Small intestine (tissue), 7 donors: ENCODE measurements at regions not wholly inside any gene's neighbourhood (a gene's known extent, or its start where the extent isn't known, plus 50 kb on each side); places are given as distances from the start of the nearest gene placed in this dataset.

ENCODE experiments used
- DNase-seq, 2 donors: peaks; one replicate each; pipeline versions ENCODE4 v3.0.0 to v3.0.0-alpha.2; 2013
- FAIRE-seq: peaks from 2 replicates; lab custom pipeline; 2012; peaks lifted over from hg19 to GRCh38; lab: Jason Lieb, UNC
- H3K27ac ChIP-seq, 3 donors: one replicate each; pipeline ENCODE4 v1.5.1; 2013; ENCODE audit warnings: low read length in 2 of 3, mild to moderate bottlenecking in 2 of 3, control low read depth in 1 of 3, inconsistent platforms in 1 of 3, low read depth in 1 of 3, moderate library complexity in 1 of 3
- H3K27me3 ChIP-seq, 3 donors: one replicate each; pipeline ENCODE4 v1.6.1; 2013; ENCODE audit warnings: low read length in 3 of 3, inconsistent platforms in 1 of 3; ENCODE audit not compliant: control insufficient read depth in 3 of 3, insufficient read depth in 3 of 3
- H3K36me3 ChIP-seq, 3 donors: one replicate each; pipeline ENCODE4 v1.6.1; 2013; ENCODE audit warnings: low read length in 3 of 3, inconsistent platforms in 1 of 3, low read depth in 1 of 3, mild to moderate bottlenecking in 1 of 3, moderate library complexity in 1 of 3; ENCODE audit not compliant: control insufficient read depth in 3 of 3, insufficient read depth in 2 of 3
- H3K4me1 ChIP-seq, 3 donors: one replicate each; pipeline ENCODE4 v1.6.1; 2013; ENCODE audit warnings: low read length in 2 of 3, inconsistent platforms in 1 of 3, low read depth in 1 of 3, mild to moderate bottlenecking in 1 of 3, moderate library complexity in 1 of 3; ENCODE audit not compliant: control insufficient read depth in 3 of 3, insufficient read depth in 2 of 3
- H3K4me3 ChIP-seq, 3 donors: one replicate each; pipeline ENCODE4 v1.5.1; 2013; ENCODE audit warnings: low read length in 3 of 3, control low read depth in 1 of 3, inconsistent platforms in 1 of 3, low read depth in 1 of 3, mild to moderate bottlenecking in 1 of 3, moderate library complexity in 1 of 3
- H3K9me3 ChIP-seq, 2 donors: one replicate each; pipeline ENCODE4 v1.6.1; 2013; ENCODE audit warnings: low read depth in 1 of 2, low read length in 1 of 2; ENCODE audit not compliant: control insufficient read depth in 2 of 2, insufficient read depth in 1 of 2
- WGBS, 3 donors: extraction: QIAGEN DNeasy Blood & Tissue Kit; methylation state at CpG; one replicate each; pipeline ENCODE4 v1.1.7; 2013; 5-methylcytosine and 5-hydroxymethylcytosine counted together
- donor health status: healthy with polysubstance abuse.
- donor health status: control.
- donor health status: control.
- donor health status: Bipolar disorder and iron deficiency.
- donor health status: healthy.

- Histone ChIP-seq H3K9me3 (no peaks in the 10 kb centered on the region), H3K4me3 (no peak overlapping the region), H3K27ac (no peak overlapping the region), H3K27me3 (peaks cover 0 to 2% (median 0%) of the 10 kb centered on the region in 3 donors), H3K36me3 (no peaks in the 10 kb centered on the region), H3K4me1 (no peaks in the 10 kb centered on the region)
- WGBS, 3 donors, result 51 to 69% (median 60%) methylated on average over 3 of the region's 3 CpGs
- FAIRE-seq, result no peak
- no peak for DNase-seq
Observed at GRCh38 chr14:36054353-36055051, 122.0 kb downstream of the PTCSC3 start.

- H3K4me3 ChIP-seq, result no peak overlapping the region
- 75 to 88% (median 77%) methylated on average over 3 of the region's 3 CpGs for WGBS, 3 donors
Observed at GRCh38 chr14:36052681-36053080, 123.8 kb downstream of the PTCSC3 start.

GRCh38 chr14:36052063-36052462 lies 124.5 kb downstream of the PTCSC3 start:
- Histone ChIP-seq H3K4me3 (no peak overlapping the region), H3K27me3 (no peaks in the 10 kb centered on the region), H3K36me3 (no peaks in the 10 kb centered on the region), H3K9me3 (no peaks in the 10 kb centered on the region), H3K27ac (no peak overlapping the region), H3K4me1 (no peaks in the 10 kb centered on the region)
- DNase-seq, result no peak
- 55 to 68% (median 61%) methylated on average over 1 of the region's 1 CpG for WGBS, 3 donors
- FAIRE-seq, result no peak

More at GRCh38 chr14:36052681-36053080, 123.8 kb downstream of the PTCSC3 start:
- Histone ChIP-seq H3K9me3 (no peaks in the 10 kb centered on the region), H3K27ac (no peak overlapping the region), H3K36me3 (no peaks in the 10 kb centered on the region), H3K27me3 (no peaks in the 10 kb centered on the region), H3K4me1 (no peaks in the 10 kb centered on the region)
- FAIRE-seq, result no peak
- DNase-seq, result no peak

- Histone ChIP-seq H3K4me3 (no peak overlapping the region), H3K9me3 (no peaks in the 10 kb centered on the region), H3K4me1 (no peaks in the 10 kb centered on the region), H3K27me3 (no peaks in the 10 kb centered on the region), H3K27ac (no peak overlapping the region), H3K36me3 (no peaks in the 10 kb centered on the region)
- no peak for FAIRE-seq
- WGBS, 3 donors, result 82 to 93% (median 84%) methylated on average over 5 of the region's 5 CpGs
- DNase-seq, result no peak
Observed at GRCh38 chr14:36048667-36049066, 127.9 kb downstream of the PTCSC3 start.

GRCh38 chr14:36047912-36048311 lies 128.6 kb downstream of the PTCSC3 start:
- no peak for DNase-seq
- no peak for FAIRE-seq
- Histone ChIP-seq H3K27me3 (no peaks in the 10 kb centered on the region), H3K9me3 (no peaks in the 10 kb centered on the region), H3K27ac (no peak overlapping the region), H3K4me3 (no peak overlapping the region), H3K36me3 (no peaks in the 10 kb centered on the region), H3K4me1 (no peaks in the 10 kb centered on the region)
- WGBS, 3 donors, result 86 to 88% (median 87%) methylated on average over 4 of the region's 4 CpGs

- Histone ChIP-seq H3K27ac (no peak overlapping the region), H3K9me3 (no peaks in the 10 kb centered on the region), H3K4me1 (no peaks in the 10 kb centered on the region), H3K27me3 (no peaks in the 10 kb centered on the region), H3K4me3 (no peak overlapping the region), H3K36me3 (no peaks in the 10 kb centered on the region)
- FAIRE-seq, result no peak
- 77 to 85% (median 78%) methylated on average over 2 of the region's 2 CpGs for WGBS, 3 donors
- no peak for DNase-seq
Observed at GRCh38 chr14:36035675-36036074, 140.8 kb downstream of the PTCSC3 start.

- no peaks in the 10 kb centered on the region for H3K27me3 ChIP-seq
- no peak for FAIRE-seq
- WGBS, 3 donors, result 80 to 84% (median 81%) methylated on average over 3 of the region's 3 CpGs
- H3K27ac ChIP-seq, result no peak overlapping the region
- H3K4me3 ChIP-seq, result no peak overlapping the region
- no peaks in the 10 kb centered on the region for H3K9me3 ChIP-seq
- no peaks in the 10 kb centered on the region for H3K36me3 ChIP-seq
- no peaks in the 10 kb centered on the region for H3K4me1 ChIP-seq
- no peak for DNase-seq
Observed at GRCh38 chr14:36028665-36029064, 147.9 kb downstream of the PTCSC3 start.

- 80 to 91% (median 89%) methylated on average over 4 of the region's 4 CpGs for WGBS, 3 donors
- no peak for DNase-seq
- Histone ChIP-seq H3K4me3 (no peak overlapping the region), H3K27ac (no peak overlapping the region), H3K9me3 (no peaks in the 10 kb centered on the region), H3K4me1 (no peaks in the 10 kb centered on the region), H3K36me3 (no peaks in the 10 kb centered on the region), H3K27me3 (no peaks in the 10 kb centered on the region)
- no peak for FAIRE-seq
Observed at GRCh38 chr14:36028218-36028617, 148.3 kb downstream of the PTCSC3 start.

- H3K9me3 ChIP-seq, result no peaks in the 10 kb centered on the region
- no peaks in the 10 kb centered on the region for H3K36me3 ChIP-seq
- H3K4me3 ChIP-seq, result no peak overlapping the region
- H3K4me1 ChIP-seq, result no peaks in the 10 kb centered on the region
- WGBS, 3 donors, result 83 to 90% (median 83%) methylated on average over 3 of the region's 3 CpGs
- H3K27me3 ChIP-seq, result no peaks in the 10 kb centered on the region
- H3K27ac ChIP-seq, result no peak overlapping the region
- no peak for DNase-seq
- no peak for FAIRE-seq
Observed at GRCh38 chr14:36027354-36027753, 149.2 kb downstream of the PTCSC3 start.
